ENCODE measurements at regions not wholly inside any gene's neighbourhood (a gene's known extent, or its start where the extent isn't known, plus 50 kb on each side); places are given as distances from the start of the nearest gene placed in this dataset.

- TF ChIP-seq REST (IDR thresholded peaks at IDR 0.05; ENCODE audit: insufficient read depth in 1 of 2, low read depth in 2 of 2, low read length in 2 of 2) (no peak), FOXP2 (optimal IDR thresholded peaks at IDR 0.05; ENCODE audit: borderline replicate concordance, extremely low read depth, extremely low read length, insufficient read depth) (no peak), TAF1 (IDR thresholded peaks at IDR 0.05; ENCODE audit: borderline replicate concordance, insufficient read depth, low read length) (no peak), POLR2AphosphoS5 (IDR thresholded peaks at IDR 0.05; ENCODE audit: low read depth, low read length) (no peak), SIN3A (IDR thresholded peaks at IDR 0.05; ENCODE audit: borderline replicate concordance, insufficient read depth, low read length) (no peak)
These were observed 107.9 kb upstream of the SRSF6 start for GRCh38 chr20:43349841-43350240.

- TF ChIP-seq TAF1 (IDR thresholded peaks at IDR 0.05; ENCODE audit: borderline replicate concordance, insufficient read depth, low read length): no peak
- TF ChIP-seq FOXP2 (optimal IDR thresholded peaks at IDR 0.05; ENCODE audit: borderline replicate concordance, extremely low read depth, extremely low read length, insufficient read depth): no peak
- TF ChIP-seq POLR2AphosphoS5 (IDR thresholded peaks at IDR 0.05; ENCODE audit: low read depth, low read length): no peak
- no peak for TF ChIP-seq REST (IDR thresholded peaks at IDR 0.05; ENCODE audit: insufficient read depth in 1 of 2, low read depth in 2 of 2, low read length in 2 of 2)
- no peak for TF ChIP-seq SIN3A (IDR thresholded peaks at IDR 0.05; ENCODE audit: borderline replicate concordance, insufficient read depth, low read length)
These were observed 112.0 kb upstream of the SRSF6 start for GRCh38 chr20:43345676-43346075.

GRCh38 chr20:43341511-43341910 lies 116.2 kb upstream of the SRSF6 start:
- TF ChIP-seq TAF1 (IDR thresholded peaks at IDR 0.05; ENCODE audit: borderline replicate concordance, insufficient read depth, low read length) (no peak), SIN3A (IDR thresholded peaks at IDR 0.05; ENCODE audit: borderline replicate concordance, insufficient read depth, low read length) (no peak), POLR2AphosphoS5 (IDR thresholded peaks at IDR 0.05; ENCODE audit: low read depth, low read length) (no peak), REST (IDR thresholded peaks at IDR 0.05; ENCODE audit: insufficient read depth in 1 of 2, low read depth in 2 of 2, low read length in 2 of 2) (no peak), FOXP2 (optimal IDR thresholded peaks at IDR 0.05; ENCODE audit: borderline replicate concordance, extremely low read depth, extremely low read length, insufficient read depth) (no peak)

GRCh38 chr20:43337036-43337435 lies 120.7 kb upstream of the SRSF6 start:
- TF ChIP-seq FOXP2 (optimal IDR thresholded peaks at IDR 0.05; ENCODE audit: borderline replicate concordance, extremely low read depth, extremely low read length, insufficient read depth) (no peak), SIN3A (IDR thresholded peaks at IDR 0.05; ENCODE audit: borderline replicate concordance, insufficient read depth, low read length) (no peak), REST (IDR thresholded peaks at IDR 0.05; ENCODE audit: insufficient read depth in 1 of 2, low read depth in 2 of 2, low read length in 2 of 2) (no peak), POLR2AphosphoS5 (IDR thresholded peaks at IDR 0.05; ENCODE audit: low read depth, low read length) (no peak), TAF1 (IDR thresholded peaks at IDR 0.05; ENCODE audit: borderline replicate concordance, insufficient read depth, low read length) (no peak)

GRCh38 chr20:43334080-43334479 lies 123.6 kb upstream of the SRSF6 start:
- no peak for TF ChIP-seq REST (IDR thresholded peaks at IDR 0.05; ENCODE audit: insufficient read depth in 1 of 2, low read depth in 2 of 2, low read length in 2 of 2)

Data from PFSK-1 (cell line).